ENCODE measurements at regions not wholly inside any gene's neighbourhood (a gene's known extent, or its start where the extent isn't known, plus 50 kb on each side); places are given as distances from the start of the nearest gene placed in this dataset.
"Not testable (repeated sequence)": the region's sequence is repeated elsewhere in the genome, so short reads cannot be mapped to it uniquely, and the experiment has no call there.

DNA sequence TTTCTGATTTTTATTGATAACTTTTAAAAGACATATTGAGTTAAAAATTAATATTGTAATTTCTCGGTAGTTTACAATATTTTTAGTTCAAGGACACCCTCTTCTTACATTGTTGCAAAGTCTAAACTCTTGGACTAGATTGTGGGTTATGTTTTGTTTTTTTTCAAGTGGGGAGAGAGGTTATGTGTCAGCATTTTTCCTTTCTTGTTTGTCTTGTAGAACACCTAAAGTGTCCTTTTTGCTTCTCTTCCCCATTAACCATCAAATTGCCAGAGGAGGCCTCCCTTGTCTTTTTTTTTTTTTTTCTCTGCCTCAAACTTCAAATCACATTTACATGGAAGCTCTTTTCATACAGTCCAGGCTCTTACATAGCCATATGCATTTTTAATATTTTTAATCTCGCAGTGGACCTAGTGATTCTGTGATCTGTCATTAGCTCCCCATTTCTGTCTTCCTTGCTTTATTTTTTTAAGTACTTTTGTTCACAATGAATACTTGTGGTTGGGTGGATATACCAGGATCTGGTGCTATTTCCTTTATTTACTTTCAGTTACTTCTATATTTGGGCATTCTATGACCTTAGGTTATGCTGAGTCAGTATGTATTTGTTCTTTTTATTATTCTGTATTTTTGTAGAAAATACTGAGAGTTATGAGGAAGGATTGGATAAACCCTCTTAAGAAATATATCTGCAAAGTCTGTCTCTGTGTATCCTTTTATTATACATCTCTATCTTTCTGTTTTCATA is 2280.6 kb upstream of the ACO1 start:
- DNase-seq (ENCODE audit: low read depth in 4 of 4, low spot score in 3 of 4), result no peak

DNA sequence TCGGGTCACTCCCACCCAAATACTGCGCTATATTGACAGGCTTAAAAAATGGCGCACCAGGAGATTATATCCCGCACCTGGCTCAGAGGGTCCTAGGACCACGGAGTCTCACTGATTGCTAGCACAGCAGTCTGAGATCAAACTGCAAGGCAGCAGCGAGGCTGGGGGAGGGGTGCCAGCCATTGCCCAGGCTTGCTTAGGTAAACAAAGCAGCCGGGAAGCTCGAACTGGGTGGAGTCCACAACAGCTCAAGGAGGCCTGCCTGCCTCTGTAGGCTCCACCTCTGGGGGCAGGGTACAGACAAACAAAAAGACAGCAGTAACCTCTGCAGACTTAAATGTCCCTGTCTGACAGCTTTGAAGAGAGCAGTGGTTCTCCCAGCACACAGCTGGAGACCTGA is 2277.3 kb upstream of the ACO1 start:
- DNase-seq (ENCODE audit: low read depth in 4 of 4, low spot score in 3 of 4), result not testable (repeated sequence)

DNA sequence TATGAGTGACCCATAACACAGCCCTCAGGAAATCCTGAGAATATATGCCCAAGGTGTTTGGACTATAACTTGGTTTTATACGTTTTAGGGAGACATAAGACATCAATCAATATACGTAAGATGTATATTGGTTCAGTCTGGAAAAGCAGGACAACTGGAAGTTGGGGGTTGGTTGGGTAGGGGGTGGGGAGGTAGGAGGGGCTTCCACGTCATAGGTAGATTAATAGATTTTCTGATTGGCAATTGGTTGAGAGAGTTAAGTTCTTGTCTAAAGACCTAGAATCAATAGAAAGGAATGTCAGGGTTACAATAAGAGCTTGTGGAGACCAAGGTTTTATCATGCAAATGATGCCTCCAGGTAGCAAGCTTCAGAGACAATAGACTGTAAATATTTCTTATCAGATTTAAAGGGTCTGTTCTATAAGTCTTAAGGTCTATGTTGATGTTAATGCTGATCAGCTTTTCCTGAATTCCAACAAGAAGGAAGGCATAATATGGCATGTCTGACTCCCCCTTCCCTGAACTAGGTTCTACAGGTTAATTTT is 2267.7 kb upstream of the ACO1 start:
- no peak for DNase-seq (ENCODE audit: low read depth in 4 of 4, low spot score in 3 of 4)

DNA sequence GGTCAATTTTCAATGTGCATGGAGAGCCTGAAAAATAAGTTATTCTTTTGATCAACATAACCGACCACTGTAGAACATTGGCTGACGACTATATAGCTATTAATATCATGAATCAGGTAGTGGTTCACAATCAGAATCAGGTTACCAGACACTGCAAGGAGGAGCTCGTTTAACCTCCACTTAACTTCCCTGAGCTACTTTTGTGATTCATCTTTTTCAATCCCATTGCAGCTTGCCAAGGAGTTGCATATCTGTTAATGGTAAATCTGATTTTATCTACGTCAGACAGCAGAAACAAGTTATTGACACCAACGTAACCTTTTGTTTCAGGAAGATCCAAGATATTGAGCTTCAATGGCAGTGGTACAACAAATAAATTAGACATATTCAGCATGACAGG is 2263.8 kb upstream of the ACO1 start:
- no peak for DNase-seq (ENCODE audit: low read depth in 4 of 4, low spot score in 3 of 4)

DNA sequence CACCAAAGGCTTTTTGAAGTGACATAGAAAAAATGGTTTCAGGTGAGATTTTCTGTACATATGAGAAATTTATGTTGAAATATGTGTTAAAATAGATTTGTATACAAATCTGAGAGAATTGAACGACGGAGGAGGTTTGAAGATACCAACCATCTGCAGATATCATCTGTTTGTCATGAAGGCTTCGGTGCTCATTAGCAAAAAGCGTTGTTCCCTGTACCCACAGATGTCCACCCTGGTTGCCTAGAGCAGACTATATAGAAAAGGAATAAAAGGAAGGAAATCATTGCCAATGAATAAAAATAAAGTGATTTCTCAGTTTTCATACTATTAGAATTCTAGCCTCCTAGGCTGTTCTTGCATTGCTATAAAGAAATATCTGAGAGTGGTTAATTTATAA is 2262.8 kb upstream of the ACO1 start:
- DNase-seq (ENCODE audit: low read depth in 4 of 4, low spot score in 3 of 4), result no peak

DNA sequence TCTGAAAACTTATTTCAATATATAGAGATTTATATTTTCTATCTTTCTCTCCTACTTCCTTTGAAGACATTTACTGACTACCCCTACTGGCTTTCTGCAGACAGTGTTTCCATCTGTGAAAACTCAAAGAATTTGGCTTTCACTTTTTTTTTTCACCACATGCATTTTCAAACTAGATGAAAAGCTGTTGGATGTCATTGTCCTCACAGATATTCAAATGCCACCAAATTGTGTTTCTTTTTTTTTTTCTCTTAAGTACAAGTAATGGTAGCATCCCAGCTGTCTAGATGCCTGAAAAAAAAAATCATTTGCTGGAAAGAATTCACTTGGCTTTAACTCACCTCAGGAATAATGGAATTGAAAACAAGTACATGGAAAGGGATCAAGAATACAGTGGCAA is 2258.6 kb upstream of the ACO1 start:
- no peak for DNase-seq (ENCODE audit: low read depth in 4 of 4, low spot score in 3 of 4)

DNA sequence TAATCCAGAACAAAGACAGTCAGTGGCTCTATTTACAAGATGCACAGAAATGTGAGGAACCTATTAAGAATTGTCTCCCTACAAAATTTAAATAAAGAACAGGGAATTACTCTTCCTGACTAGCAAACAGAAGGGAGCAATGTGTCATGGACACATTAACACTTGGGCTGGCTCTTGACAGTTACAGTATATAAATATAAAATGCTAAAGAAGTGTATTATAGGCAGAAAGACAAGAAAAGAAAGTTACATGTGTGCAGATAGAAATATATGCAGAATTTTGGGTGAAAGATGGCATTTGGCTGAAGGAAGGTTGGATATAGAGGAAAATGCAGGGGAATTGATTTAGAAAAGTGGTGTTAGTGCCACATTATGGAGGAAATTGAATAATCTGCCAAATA is 2257.1 kb upstream of the ACO1 start:
- no peak for DNase-seq (ENCODE audit: low read depth in 4 of 4, low spot score in 3 of 4)

DNA sequence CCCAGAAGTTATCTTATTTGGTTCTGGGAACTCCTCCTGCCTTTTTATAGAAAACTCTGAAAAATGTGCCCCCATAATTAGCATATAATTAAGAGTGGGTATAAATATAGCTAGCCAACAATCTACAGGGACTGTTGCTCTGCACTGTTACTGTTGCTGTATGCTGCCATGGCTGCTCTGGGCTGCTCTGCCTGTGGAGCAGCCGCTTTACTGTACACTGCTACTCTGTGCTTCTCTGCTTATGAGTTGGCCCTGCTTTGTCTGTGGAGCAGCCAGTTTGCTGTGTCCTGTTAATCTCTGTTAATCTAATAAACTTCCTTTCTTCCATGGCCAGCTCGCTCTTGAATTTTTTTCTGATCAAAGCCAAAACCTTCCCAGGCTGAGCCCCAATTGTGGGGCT is 2244.0 kb upstream of the ACO1 start:
- no peak for DNase-seq (ENCODE audit: low read depth in 4 of 4, low spot score in 3 of 4)

DNA sequence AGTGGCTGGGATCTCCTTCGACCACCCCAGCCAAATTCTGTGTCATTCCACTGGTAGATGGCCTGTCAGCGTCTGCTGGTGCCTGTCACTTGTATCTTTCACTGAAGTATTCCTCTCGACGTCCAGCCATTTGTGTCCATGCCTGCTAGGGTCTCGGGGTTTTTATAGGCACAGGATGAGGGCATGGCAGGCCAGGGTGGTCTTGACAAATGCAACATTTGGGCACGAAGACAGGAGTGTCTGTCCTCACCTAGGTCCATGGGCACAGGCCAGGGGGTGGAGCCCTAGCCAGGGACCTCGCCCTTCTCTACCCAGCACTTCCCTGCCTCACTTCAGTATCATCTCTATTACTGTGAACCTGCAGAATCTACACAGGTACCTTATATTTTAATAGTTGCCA is 2223.9 kb upstream of the ACO1 start:
- no peak for DNase-seq (ENCODE audit: low read depth in 4 of 4, low spot score in 3 of 4)

DNA sequence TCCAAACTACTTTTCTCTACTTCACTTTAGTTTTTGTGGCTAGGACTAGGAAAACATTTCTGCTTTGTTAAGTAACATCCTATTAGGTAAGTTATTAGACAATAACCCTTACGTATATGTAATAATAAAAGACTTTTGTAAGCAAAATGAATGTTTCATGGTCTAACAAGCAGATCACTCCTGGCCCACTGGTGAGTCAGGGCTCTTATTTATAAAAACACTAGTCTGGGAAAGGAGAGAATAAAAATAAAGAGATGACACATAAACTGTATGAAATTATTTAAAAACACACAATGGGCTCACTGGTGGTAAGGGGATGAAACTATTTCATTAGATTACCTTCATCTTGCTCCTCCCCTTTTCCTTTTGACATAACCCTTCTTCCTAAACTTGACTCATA is 2212.2 kb upstream of the ACO1 start:
- no peak for DNase-seq (ENCODE audit: low read depth in 4 of 4, low spot score in 3 of 4)

DNA sequence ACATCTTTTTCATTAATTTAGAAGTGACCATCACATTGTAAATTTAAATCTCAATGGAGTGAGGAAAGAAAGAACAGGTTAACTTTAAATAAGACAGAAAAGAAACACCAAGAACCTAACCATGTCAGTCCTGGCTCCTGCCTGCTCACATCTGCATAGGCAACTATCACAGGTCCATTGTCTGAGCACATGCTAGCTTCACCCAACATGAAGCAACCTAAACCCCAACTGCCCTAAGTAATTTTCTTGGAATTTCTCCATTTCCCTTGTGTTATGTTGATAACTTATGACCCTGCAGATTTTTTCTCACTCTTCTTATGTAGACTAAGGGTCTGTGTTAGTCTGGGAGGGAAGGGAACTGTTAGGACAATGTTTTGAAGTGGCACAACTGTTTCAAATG is 2205.8 kb upstream of the ACO1 start:
- no peak for DNase-seq (ENCODE audit: low read depth in 4 of 4, low spot score in 3 of 4)

DNA sequence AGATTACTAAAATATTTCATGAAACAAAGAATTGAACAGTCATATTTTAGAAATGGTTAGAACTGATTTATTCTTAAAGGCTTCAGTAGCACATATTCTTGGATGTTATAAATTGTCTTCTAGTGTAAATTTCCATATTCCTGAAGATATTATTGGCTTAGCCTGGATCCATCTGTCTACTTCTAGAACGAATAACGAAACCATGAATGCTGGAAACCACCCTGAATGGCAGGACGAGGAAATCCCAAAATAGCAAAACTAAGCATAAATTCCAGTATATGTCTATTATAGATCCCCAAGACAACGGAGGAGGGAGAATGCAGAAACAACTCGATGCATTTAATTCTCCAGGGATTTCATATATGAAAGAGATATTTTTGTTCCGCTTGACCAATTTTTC is 2191.0 kb upstream of the ACO1 start:
- DNase-seq (ENCODE audit: low read depth in 4 of 4, low spot score in 3 of 4), result no peak

DNA sequence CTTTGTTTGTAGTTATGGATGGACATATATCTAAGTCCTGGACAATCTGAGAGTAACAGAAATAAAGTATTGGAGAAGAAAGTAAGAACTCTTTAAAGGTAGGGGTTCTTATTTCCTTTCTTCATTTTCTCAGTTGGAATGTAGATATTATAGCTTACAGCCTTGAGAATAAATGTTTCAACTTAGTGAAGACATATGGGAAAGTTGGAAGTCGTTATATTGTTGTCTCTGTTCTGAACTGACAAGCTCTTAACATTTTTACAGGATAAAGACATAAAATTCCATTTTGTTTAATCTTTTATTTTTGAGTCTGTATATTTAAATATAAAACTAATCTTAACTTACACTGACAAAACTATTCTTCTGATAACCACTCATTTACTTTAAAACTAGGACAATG is 2187.5 kb upstream of the ACO1 start:
- DNase-seq (ENCODE audit: low read depth in 4 of 4, low spot score in 3 of 4), result no peak

DNA sequence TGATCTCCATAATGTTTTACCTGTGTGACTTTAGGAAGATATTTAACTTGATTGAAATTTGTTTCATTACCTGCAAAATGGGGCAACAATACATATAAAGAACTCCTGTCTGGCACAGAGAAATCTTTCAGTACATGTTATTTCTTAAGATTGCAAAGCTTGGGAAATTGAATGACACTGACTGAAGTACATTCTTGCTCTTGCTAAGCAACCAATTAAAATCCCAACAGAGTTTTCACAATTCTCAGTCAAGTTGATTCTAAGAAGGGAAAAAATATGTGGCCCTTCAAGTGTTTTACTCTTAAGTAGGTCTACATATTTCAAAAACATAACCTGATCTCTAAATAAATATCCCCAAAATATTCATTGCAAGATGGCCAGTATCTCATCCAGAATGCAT is 2187.0 kb upstream of the ACO1 start:
- DNase-seq (ENCODE audit: low read depth in 4 of 4, low spot score in 3 of 4), result no peak

DNA sequence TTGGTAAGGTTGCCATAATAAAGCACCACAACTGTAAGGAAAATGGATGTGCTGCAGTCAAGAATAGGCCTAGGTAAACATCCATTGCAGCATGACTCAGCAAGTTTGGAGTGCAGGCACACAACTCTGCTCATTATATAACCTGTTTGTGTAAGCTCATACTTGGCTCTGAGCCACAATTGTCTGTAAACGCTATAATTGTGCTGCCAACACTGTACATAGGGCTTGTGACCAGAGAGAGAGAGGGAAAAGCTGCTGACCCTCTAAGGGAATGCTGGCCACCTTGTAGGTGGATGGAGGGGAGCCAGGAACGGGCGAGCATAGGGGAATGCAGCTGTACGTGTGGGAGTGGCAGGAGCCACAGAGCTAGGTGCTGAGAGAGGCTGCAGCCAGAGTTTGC is 2186.5 kb upstream of the ACO1 start:
- DNase-seq (ENCODE audit: low read depth in 4 of 4, low spot score in 3 of 4), result no peak

DNA sequence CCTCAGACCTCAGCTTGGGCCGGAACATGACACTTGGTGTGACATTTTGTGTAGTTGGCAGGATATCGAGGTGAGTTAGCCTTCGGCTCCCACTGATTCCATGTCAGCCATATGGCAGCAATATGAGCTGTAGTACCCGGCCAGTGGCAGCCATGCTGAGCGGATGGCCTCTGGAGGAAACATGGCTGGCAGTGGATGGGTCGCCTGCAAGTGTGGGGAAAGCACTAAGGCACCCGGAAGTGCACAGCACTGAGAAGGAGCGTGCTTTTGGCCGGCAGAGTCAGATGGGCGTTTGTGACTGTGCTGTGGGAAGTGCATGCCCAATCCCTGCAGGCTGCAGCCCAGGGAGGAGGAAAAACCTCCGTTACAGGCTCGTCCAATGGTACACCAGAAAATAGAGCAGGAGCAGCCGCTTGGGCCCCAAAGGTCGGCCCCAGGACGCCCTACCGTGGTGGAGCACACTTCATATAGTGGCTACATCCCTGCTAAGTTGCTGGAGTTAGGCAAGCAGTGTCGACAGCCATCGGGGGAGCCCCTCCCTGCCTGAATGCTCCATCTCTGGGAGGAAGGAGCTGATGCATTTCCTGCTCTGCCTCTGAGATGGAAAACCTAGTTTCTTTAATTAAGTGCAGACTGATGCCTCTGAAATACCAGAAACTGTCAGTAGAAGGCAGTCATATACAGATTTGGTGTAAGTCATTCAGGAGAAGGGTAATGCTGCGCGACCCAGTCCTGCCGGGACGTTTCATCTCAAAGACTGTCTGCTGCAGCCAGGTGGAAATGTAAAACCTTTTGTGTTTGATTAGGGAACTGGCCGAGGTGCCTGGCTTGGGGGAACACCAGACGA is 2185.8 kb upstream of the ACO1 start:
- DNase-seq (ENCODE audit: low read depth in 4 of 4, low spot score in 3 of 4), result no peak

DNA sequence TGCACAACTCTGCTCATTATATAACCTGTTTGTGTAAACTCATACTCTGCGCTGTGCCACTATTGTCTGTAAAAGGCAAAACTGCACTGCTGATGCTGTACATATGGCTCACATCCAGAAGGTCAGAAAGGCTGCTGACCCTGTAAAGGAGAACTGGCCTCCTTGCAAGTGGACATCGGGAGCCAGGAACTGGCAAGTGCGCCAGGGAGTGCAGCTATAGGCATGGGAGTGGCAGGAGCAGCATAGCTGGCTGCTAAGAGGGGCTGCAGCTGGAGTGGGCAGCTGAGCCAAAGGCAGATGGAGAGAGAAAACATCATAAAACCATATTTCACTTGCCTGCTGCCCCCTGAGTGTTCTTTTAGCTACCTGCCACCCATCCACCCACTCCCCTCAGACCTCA is 2183.4 kb upstream of the ACO1 start:
- no peak for DNase-seq (ENCODE audit: low read depth in 4 of 4, low spot score in 3 of 4)

DNA sequence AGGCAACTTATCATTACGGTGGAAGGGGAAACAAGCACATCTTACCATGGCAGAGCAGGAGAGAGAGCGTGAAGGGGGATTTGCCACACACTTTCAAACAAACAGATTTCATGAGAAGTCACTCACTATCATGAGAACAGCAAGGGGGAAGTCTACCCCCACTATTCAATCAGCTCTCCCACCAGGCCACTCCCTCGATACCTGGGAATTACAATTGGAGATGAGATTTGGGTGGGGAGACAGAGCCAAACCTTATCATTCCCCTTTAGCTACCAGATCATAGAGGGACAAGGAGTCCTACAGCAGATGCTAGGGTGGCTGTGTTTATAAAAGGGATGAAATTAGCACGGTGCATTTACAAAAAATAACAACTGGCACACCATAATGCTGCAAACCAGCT is 2149.4 kb upstream of the ACO1 start:
- no peak for DNase-seq (ENCODE audit: low read depth in 4 of 4, low spot score in 3 of 4)

DNA sequence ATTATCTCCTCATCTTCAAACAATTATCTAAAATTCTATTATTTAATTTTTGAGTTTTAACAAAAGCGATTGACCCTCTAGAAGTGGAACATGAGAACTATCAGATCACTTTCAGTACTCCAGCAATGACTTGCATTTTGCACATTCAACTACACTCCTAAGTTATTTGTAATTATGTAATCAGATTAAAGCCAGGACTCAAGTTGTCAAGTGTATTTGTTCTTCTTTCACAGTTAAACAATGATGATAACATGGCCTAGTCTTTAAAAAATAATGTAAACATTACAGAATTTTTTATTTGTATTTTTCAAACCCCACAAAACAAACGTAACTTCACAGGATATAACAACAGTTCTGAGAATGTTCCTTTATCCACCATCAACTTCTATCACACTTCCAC is 2148.9 kb upstream of the ACO1 start:
- DNase-seq (ENCODE audit: low read depth in 4 of 4, low spot score in 3 of 4), result no peak

DNA sequence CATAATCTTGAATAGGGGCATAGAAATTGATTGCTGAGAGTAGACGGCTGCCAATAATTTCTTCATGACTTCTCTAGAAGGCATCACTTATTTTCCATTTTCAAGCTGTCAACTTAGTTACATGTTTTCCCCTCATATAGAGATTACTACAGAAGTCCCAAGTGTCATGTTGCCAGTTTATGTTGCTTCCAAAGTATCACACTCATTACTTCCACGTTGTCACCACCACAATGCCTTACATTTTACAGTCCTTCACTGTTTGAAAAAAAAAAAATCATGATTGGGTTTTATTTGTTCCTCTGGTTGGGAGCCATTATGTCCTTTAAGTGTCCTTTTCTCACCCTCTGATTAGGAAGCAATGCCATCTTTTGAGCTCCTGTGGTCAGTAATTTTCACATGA is 2144.6 kb upstream of the ACO1 start:
- DNase-seq (ENCODE audit: low read depth in 4 of 4, low spot score in 3 of 4), result no peak

DNA sequence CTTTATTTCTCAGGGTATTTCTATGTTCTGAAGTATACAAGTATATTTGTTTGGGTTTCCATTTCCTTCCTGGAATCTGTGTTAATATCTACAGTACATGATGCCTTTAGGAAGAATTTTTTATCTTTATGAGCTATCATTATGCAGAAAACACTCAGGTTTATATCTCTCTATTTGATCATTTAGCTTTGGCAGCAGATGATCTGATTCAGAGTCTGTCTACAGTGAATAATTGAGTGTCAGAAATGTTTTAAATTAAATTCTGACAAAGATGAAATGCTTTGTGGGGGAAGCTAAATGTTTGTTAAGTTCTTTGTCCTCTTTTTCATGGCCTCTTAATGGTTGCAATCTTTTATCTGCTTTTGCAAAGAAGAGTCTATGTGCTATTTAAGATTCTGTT is 2141.0 kb upstream of the ACO1 start:
- no peak for DNase-seq (ENCODE audit: low read depth in 4 of 4, low spot score in 3 of 4)

DNA sequence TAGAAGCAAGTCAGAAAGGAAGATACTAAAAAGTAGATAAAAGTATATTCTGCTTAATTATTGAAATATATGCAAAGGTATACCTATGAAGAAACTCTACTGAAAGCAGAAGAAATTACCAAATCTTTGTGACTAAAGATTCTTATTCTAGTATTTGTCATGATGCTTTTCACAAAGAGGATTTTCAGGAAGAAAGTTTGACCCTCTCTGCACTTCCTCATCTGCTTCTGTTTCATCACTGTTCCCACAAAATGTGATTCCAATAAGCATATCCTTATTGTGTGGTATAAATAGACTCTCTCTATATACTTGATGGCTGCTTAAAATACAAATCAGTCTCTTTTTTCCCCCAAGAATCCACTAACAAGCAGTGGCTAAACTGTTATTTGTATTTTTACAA is 2139.6 kb upstream of the ACO1 start:
- DNase-seq (ENCODE audit: low read depth in 4 of 4, low spot score in 3 of 4), result no peak

Measured in left renal pelvis (tissue), 4 donors.